Neural cell (in vitro differentiated cells): ENCODE measurements at regions not wholly inside any gene's neighbourhood (a gene's known extent, or its start where the extent isn't known, plus 50 kb on each side); places are given as distances from the start of the nearest gene placed in this dataset.

Experiments used
- CTCF ChIP-seq: fragments of 450-650 bp; IDR thresholded peaks from 2 replicates; pipeline ENCODE4 v1.5.1; 2014; ENCODE audit warnings: antibody characterized with exemption, mild to moderate bottlenecking, moderate library complexity; ENCODE audit not compliant: poor library complexity, severe bottlenecking
- EZH2 ChIP-seq: fragments of 200-600, 300-800 bp; shearing (Covaris generic), sonication (generic); IDR thresholded peaks from 2 replicates; pipeline ENCODE4 v1.6.1; 2014; ENCODE audit warnings: antibody characterized with exemption, low read length, borderline replicate concordance, mild to moderate bottlenecking; ENCODE audit not compliant: insufficient read depth, poor library complexity, severe bottlenecking
- POLR2AphosphoS5 ChIP-seq: IDR thresholded peaks from 2 replicates; pipeline ENCODE4 v1.6.1; 2012
- RAD21 ChIP-seq: fragments of 450-650 bp; conservative IDR thresholded peaks from 2 replicates; pipeline ENCODE4 v1.6.1; 2014; ENCODE audit warnings: antibody characterized with exemption, mild to moderate bottlenecking, moderate library complexity

- no peak for TF ChIP-seq EZH2
- TF ChIP-seq CTCF = no peak
- TF ChIP-seq POLR2AphosphoS5 = no peak
- TF ChIP-seq RAD21 = no peak
These were observed 439.6 kb downstream of the KCNJ2 start for GRCh38 chr17:70608957-70609356.
